PFSK-1 (cell line): ENCODE measurements at regions not wholly inside any gene's neighbourhood (a gene's known extent, or its start where the extent isn't known, plus 50 kb on each side); places are given as distances from the start of the nearest gene placed in this dataset.

ENCODE experiments used
- FOXP2 ChIP-seq: optimal IDR thresholded peaks from 2 replicates; pipeline ENCODE3; 2011; ENCODE audit warnings: borderline replicate concordance, control low read depth, inconsistent platforms; ENCODE audit not compliant: insufficient read depth; ENCODE audit errors: extremely low read length, extremely low read depth
- POLR2AphosphoS5 ChIP-seq: IDR thresholded peaks from 2 replicates; pipeline ENCODE4 v1.6.1; 2012; ENCODE audit warnings: low read depth, mild to moderate bottlenecking, control low read depth, low read length, moderate library complexity
- REST ChIP-seq, 2 experiments: IDR thresholded peaks; 2 replicates each; pipeline versions ENCODE4 v1.6.1 to v1.8.0; 2011 to 2012; ENCODE audit warnings: low read depth in 2 of 2, low read length in 2 of 2, control low read depth in 1 of 2, inconsistent platforms in 1 of 2, mild to moderate bottlenecking in 1 of 2, moderate library complexity in 1 of 2; ENCODE audit not compliant: insufficient read depth in 1 of 2
- SIN3A ChIP-seq: IDR thresholded peaks from 2 replicates; pipeline ENCODE4 v1.6.1; 2012; ENCODE audit warnings: mild to moderate bottlenecking, low read length, moderate library complexity, borderline replicate concordance; ENCODE audit not compliant: insufficient read depth
- TAF1 ChIP-seq: IDR thresholded peaks from 2 replicates; pipeline ENCODE4 v1.6.1; 2012; ENCODE audit warnings: low read length, control low read depth, borderline replicate concordance; ENCODE audit not compliant: insufficient read depth

DNA sequence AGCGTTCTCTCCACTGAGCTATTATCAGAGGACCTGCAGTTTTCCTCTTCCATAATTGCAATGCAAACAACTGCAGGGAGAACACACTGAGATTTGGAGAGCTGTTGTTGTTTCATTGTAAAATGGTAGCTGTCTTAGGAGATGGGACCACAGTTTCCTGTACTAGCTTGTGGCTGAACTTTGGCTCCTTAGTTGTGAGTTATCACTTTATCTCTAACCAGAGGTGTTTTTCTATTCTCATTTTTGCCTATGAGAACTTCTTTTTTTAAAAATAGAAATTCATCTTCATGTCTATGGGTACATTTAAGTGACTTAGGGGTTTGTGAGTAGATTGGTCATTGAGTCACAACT lies 216.5 kb downstream of the SLC38A4 start:
- TF ChIP-seq POLR2AphosphoS5 (no peak), SIN3A (no peak), TAF1 (no peak), REST (IDR thresholded peaks at IDR 0.05; ENCODE audit: insufficient read depth in 1 of 2, low read depth in 2 of 2, low read length in 2 of 2) (no peak), FOXP2 (no peak)
